GM21619 (cell line): ENCODE measurements at regions not wholly inside any gene's neighbourhood (a gene's known extent, or its start where the extent isn't known, plus 50 kb on each side); places are given as distances from the start of the nearest gene placed in this dataset.

Experiments used
- ATAC-seq: cut with Tn5 transposase; IDR thresholded peaks from one replicate; pipeline ENCODE4 v1.9.1; 2021; ENCODE audit not compliant: unreplicated experiment

- ATAC-seq: no peak
Observed at GRCh38 chr2:186433777-186434432, 52.2 kb upstream of the ZC3H15 start.
